Inflammatory macrophage treated with lipopolysaccharide for 1 hour (primary cell): ENCODE measurements at regions not wholly inside any gene's neighbourhood (a gene's known extent, or its start where the extent isn't known, plus 50 kb on each side); places are given as distances from the start of the nearest gene placed in this dataset.

ENCODE experiments used
- DNase-seq, 2 donors: peaks; one replicate each; pipeline ENCODE4 v3.0.0-alpha.2; 2020 to 2022

DNA sequence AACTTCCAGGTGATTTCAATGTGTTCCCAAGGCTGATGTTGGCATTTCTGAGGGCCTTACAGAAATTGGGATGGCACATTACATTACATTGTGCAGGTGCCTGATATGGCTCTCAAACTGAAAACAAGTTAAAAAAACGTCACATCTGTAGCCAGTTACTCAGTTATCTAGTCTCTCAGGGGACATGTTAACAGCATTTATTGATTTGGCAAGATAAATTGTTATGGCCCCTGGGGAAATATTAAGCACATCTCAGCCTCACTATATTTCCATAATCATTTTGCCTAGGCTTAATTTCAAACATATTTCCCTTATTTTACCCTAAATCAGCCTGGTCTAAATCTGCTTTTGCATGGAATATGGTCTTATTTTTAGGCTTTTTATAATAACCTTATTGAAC lies 290.0 kb downstream of the IL15 start:
- no peak for DNase-seq

DNA sequence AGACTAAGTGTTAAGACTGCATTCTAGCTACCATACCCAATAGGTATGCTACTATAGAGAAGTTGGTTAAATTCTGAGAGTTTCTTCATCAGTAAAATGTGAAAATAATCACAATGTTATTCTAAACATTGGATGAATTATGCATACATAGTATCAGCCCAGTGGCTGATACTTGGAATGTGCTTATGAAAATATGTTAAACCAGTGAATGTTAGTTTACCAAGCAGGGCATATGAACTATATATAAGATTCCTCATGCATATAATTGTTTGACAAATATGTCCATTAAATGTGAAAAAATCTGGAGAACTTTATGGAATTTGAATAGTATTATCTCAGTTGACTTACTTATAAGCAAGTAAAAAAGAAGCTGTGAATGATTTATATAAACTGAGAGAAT lies 296.1 kb downstream of the IL15 start:
- no peak for DNase-seq

DNA sequence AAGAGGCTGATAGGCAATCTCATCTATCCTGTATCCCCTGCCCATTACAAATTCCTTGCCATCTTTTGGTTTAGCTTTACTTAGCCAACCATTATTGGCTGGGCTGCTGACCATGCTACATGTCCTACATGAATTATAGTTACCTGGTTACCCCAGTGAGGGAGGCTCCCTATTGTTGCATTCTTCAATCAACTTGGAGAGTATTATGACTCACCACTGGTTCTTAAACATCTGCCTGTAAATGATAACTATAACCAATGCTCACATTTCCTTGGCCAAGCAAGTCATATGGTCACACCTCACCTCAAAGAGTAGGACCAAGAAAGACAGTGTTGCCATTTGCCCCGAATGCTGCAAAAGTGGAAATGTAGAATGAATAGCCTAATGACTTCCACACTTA lies 297.6 kb downstream of the IL15 start:
- no peak for DNase-seq

DNA sequence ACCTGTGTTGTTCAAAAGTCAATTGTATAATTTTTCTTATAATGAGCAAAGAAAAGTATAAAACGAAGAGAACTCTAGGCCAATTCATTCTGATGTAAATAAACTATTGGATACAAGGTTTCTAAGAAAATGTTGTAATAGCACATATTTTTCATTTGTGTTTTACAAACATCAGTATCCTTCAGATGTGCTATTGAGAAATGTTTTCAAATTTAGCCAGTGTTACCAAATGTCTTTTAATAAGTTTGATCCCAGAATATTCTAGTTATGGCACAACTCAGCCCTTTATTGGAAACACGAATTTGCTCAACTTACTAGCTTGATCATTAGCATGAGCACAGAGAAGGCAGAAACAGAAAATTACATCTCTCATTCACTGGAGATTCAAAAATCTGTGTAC lies 319.3 kb downstream of the IL15 start:
- DNase-seq, result no peak

DNA sequence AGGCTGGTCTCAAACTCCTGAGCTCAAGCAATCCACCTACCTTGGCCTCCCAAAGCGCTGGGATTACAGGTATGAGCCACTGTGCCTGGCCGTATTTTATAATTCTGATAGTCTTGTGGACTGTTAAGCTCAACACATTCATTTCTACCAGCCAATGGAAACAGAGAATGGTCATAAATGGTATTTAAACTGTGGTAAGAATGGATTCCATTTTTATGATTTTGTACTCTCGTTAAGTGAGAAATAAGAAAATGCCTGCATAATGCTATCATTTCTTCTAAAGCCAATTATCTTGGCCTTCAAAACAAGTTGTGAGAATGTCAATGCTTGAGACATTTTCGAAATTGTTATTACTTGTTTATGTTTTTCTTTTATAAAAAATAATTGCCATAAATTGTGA lies 321.0 kb downstream of the IL15 start:
- DNase-seq, result no peak

DNA sequence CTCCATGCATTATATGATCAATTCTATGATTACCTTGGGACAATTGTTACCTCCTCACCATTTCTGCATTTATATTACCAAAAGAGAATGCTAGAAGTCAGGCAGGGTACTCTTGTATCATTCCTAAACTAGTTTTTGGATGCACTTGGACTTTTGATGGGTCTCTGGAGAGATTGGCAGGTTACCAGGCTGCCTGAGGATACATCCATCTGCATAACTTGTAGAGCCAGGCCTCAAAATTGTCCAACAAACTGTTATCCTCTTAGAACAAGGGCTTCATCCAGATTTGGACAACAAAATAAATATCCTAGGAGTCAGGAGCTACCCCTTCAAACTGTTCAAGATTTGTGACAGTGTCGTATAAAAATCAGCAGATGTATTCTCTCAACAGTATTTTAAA lies 326.1 kb downstream of the IL15 start:
- no peak for DNase-seq

DNA sequence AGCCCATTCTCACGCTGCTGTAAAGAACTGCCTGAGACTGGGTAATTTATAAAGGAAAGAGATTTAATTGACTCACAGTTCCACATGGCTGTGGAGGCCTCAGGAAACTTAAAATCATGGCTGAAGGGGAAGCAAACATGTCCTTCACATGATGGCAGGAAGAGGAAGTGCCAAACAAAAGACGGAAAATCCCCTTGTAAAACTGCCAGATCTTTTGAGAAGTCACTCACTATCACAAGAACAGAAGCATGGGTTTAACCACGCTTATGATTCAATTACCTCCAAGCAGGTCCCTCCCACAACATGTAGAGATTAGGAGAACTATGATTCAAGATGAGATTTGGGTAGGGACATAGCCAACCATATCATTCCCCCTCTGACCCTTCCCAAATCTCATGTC lies 335.5 kb downstream of the IL15 start:
- peak; percentile 1 to 19 for DNase-seq

DNA sequence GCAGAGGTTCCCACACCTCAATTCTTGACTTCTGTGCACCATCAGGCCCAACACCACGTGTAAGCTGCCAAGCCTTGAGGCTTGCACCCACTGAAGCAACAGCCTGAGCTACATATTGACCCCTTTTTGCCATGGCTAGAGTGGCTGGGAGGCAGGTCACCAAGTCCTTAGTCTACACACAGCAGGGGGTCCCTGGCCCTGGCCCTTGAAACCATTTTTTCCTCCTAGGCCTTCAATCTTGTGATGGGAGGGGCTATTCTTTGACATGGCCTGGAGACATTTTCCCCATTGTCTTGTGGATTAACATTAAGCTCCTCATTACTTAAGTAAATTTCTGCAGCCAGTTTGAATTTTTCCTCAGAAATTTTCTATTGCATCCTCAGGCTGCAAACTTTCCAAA lies 336.6 kb downstream of the IL15 start:
- DNase-seq, result no peak
